Fibroblast of peridontal ligament (primary cell): ENCODE measurements at regions not wholly inside any gene's neighbourhood (a gene's known extent, or its start where the extent isn't known, plus 50 kb on each side); places are given as distances from the start of the nearest gene placed in this dataset.
A peak's percentile ranks its signal among the peaks of the same experiment; 100 is the strongest.
"Not testable (repeated sequence)": the region's sequence is repeated elsewhere in the genome, so short reads cannot be mapped to it uniquely, and the experiment has no call there.

Source experiments
- DNase-seq: peaks from one replicate; pipeline ENCODE4 v3.0.0-alpha.2; 2010; ENCODE audit errors: extremely low read depth

DNA sequence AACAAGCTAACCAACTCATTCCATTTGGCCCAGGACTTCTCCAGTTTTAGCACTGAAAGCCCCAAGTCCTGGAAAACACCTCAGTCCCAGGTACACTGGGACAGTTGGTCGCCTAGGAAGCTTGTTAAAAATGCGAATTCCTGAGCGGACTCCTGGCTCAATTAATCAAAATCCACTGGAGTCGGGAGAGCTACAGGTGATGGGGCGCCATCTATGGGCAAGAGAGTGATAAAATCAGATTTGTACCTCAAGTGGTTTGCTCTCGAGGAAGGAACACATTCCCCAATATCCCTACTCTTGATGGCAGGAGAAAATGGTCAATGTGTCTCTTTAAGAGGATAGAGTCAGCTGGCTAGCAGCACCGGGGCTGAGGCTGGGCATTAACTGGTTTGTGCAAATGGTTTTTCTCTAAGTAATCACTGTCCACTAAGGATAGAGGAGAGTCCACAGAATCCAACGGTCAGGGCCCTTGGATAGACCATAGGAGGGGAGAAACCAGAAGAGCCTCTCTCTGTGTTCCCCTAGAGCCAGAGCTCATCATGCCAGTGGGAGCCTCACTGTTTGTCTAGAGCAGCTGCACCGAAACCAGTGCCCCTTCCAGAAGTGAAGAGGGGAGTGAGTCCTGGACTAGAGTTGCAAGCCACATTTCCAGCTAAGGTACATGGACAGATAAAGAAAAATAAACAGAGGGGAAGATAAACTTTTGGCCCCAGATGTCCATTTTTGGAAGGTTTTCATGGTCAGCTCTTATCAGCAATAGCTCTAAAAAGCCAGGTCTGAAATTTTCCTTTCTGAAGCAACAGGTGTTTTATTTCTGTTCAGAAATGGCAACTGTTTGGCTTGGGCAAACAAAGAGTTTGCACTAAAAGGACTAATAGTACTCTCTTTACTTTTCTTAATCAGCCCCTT, 148.5 kb downstream of the TENT5C start:
- peak; percentile 77 for DNase-seq

DNA sequence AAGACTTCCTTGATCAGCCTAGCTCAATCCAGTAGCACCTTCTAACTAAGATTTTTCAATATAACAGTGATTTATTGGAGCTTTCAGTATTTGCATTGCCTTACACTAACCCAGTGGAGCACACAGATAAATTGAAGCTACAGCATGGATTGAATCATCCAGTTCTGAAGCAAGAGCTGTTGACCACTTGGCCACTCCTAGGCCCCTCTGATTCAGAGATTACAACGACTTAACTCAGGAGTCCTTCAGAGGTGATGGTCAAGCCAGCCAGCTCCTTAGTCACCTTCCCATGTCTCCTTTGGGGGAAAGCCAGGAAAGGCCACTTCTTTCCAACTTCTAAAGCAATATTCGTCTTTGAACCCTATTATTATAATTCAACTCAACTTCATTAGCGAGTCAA, 151.8 kb downstream of the TENT5C start:
- peak; percentile 44 for DNase-seq

DNA sequence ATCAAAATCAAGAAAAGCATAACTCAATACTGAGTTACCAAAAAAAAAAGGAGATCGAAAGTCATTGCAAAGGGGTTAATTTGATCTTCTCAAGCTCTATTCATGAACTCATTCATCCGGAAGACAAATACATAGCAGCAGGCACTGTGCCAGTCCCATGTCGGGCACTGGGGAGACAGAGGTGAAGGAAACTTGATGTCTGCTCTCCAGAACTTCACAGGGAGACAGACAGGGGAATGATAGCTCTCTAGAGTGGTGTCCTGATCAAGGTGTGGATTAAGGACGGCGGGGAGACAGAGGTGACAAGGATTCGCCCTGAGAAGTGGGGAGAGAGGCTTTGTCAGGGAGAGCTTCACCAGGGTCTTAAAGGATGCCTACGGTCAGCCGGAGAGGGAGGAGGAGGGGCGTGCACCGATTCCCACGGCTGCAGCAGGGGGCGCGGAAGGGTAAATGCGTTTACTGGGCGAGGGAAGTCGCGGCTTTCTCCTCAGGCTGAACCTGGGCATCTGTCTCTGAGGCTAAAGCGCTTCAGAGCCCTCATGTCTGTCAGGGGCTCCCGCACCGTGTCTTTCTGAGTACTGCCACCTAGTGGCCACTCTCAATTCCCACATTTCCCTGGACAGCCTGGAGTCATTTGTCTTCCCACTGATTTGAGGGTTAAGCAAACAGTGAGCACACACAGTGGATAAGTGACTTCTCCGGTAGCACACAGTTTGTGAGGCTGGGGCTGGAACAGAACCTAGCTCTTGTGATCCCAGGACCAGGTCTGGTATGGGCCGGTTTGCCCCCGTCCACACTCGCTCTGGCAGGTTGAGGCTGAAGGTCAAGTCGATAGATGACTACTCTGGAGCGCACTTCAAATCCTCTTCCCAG, 152.8 kb downstream of the TENT5C start:
- DNase-seq, result peak; percentile 88

DNA sequence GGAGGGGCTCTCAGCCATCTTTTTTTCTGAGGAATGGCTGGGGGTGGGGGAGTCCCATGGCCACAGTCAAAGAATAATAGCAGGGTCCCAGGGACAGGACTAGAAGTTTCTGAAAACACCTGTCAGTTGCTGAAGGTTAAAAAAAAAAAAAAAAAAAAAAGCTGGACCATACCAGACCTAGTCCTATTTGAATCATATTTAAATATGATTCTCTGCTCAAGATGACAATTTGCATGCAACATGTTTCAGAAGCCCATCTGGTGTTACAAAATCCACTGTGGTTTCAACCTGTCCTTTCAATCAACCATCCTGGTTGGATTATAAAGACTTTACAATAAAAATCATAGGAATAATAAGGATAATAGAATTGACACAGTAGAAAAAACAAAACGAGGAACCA, 153.7 kb downstream of the TENT5C start:
- no peak for DNase-seq

DNA sequence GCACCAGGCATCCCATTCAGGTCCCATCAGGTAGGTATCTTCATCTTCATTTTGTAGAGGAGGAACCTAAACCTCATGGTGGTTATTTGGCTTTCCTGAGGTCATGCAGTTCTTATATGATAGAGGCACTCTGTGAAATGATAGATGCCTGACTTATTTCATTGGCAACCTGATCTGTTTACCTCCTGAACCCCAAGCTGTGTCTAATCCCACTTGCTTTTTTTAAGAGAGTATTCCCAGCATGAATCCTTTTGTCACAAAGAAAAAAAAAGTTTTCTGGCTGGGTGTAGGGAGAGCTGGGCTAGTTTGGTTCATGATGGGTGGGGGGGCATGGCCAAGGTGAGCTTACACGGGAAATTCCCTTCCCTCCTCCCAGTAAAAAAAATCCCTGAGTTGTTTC, 154.2 kb downstream of the TENT5C start:
- no peak for DNase-seq

GRCh38 chr1:117760485-117760884, 154.6 kb downstream of the TENT5C start:
- DNase-seq, result peak; percentile 17

- DNase-seq, result not testable (repeated sequence)
Observed at GRCh38 chr1:117767756-117768155, 161.7 kb downstream of the GDAP2 start.

GRCh38 chr1:117770981-117771531, 158.4 kb downstream of the GDAP2 start:
- DNase-seq, result no peak

DNA sequence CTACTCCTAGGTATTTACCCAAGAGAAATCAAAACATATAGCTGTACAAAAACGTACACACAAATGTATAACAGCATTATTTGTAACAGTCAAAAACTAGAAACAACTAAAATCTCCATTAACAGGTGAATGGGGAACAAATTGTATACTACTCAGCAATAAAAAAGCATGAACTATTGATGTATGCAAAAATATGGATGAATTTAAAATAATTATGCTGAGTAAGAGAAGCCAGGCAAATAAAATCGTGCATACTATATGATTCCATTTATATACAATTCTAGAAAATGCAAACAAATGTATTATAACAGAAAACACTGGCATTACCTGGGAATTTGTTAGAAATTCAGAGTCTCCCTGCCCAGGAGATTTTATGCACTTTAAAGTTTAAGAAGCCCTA, 150.1 kb downstream of the GDAP2 start:
- no peak for DNase-seq

DNA sequence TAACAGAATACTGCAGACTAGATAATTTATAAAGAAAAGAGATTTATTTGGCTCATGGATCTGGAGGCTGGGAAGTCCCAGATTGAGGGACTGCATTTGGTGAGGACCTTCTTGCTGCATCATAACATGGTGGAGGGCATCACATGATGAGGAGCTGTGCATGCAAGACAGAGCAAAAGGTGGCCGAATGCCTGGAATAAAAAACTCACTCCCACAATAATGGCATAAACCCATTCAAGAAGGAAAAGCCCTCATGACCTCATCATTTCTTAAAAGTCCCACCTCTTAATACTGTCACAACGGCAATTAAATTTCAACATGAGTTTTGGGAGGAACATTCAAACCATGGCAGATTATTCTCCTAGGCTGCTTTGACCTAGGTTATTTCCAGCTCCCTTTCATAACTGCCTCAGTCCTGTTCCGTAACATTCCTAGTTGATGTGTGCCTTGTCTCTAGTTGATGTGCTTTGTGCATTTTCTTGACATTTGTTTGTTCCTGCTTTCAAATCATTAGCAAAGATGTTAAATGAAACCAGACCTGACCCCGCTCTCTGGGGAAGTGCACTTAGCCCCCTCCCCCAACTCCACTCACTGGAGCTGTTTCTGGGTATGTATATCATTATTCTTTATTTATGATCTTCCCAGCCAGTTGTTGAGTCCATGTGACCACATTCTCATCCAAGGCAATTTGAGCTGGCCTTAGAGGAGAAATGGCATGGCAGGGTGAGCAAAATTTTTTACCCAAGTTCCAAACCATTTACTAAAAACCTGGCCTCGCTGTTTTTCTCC, 148.5 kb downstream of the GDAP2 start:
- peak; percentile 60 for DNase-seq

GRCh38 chr1:117782056-117782455, 147.4 kb downstream of the GDAP2 start:
- DNase-seq, result no peak

DNA sequence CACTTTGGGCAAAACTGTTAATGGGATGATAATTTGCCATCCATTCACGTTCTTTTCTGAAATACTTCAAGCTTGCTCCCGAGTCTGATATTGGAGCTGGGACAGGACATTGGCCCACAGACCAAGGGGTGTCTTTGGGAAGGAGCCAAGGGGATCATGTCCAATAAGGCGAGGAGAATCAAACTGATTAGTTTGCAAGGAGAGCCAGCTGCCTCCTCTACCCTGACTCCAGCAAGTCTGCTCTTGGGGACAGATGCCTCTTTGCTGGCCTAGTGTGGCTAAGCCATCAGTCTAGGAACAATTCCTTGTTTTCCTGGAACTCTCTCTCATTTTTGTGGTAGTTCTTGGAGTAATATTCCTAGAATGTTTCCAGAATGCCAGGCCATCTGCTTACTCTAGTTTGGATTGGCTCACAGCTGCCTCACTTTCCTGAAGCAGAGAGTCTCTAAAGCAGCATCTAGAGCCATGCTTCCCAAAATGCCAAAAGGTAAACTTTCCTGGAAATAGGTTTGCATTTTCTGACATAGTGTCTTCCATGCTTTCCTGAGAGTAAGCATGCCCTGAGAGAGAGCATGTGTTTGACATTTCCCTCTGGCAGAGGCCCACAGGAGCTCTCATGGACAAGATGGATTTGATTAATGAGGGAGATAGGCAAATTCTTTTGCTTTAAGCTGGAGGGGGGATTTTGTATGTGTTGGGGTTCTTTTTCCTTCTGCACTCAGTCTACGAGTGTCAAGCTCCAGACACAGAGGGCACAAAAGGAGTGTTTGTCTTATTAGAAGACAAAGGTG, 145.6 kb downstream of the GDAP2 start:
- peak; percentile 63 for DNase-seq

DNA sequence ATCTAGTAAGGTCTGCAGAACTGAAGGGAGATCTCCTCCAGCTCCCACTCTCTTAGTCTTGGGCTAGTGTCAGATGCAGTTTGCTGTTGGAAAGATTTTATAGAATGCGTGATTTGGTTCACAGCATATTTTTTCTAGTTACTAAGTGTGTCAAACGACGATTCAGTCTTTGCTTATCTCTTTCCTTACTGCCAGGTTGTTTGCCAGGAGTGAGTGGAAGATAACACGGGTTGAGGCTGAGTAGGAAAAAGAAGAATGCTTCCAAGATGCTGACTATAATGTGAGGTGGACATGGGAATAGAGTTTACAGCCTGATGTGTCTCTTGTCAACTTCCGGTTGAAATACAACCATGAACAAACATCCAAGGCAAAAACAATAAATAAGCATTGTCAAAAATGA, 141.4 kb downstream of the GDAP2 start:
- no peak for DNase-seq

- no peak for DNase-seq
Observed at GRCh38 chr1:117793413-117793812, 136.0 kb downstream of the GDAP2 start.

DNA sequence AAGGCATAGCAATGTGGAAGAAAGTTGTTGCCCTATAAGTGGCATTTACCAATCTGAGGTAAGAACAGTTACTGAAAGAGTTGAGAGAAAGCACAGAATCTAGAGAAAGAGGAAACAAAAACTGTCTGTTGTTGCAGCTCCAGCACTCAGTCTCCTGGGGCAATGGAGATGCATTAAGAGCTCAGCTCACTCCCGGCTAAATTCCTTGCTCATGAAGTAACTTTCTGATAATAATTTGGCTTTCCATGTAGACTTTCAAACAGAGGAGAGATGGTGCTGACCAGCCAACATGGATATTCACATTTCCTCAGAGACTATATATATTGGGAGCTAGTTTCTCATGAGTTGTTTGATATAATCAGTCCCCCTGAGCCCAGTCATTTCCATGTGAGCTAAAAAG, 135.3 kb downstream of the GDAP2 start:
- peak; percentile 88 for DNase-seq

DNA sequence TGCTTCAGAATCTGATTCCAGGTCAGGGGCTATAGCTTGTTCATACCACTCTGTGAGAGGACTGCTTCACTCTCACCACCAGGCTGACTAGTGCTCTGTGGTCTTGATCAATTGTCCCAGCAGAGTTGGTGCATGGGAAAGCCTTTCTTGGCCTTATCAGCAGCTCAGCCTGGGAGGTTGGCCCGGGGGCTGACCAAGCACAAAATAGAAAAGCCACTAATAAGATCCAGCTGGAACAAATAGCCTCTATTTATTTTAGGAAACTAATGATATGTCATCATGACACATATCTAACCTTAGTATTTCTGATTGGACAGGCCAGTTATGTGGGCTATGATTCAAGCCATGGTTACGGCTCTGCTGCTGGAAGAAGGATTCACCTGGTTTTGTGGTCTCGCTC, 134.2 kb downstream of the GDAP2 start:
- DNase-seq, result peak; percentile 95

GRCh38 chr1:117795792-117796191, 133.6 kb downstream of the GDAP2 start:
- DNase-seq, result no peak

GRCh38 chr1:117796226-117796625, 133.2 kb downstream of the GDAP2 start:
- no peak for DNase-seq

DNA sequence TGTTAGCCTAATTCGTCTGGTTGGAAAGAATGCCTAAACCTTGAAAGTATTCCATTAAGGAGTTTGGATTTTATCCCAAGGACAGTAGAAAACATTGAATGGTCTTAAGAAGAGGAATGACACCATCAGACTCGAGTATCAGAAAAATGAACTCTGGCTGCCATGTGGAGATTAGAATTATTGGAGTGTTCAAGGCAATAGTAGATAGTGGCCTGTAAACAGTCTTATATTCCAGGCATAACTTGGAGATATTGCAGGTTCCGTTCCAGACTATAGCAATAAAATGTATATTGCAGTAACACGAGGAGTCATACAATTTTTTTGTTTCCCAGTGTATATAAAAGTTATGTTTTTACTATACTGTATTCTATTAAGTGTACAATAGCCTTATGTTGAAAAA, 130.9 kb downstream of the GDAP2 start:
- no peak for DNase-seq

- DNase-seq, result no peak
Observed at GRCh38 chr1:117802531-117803257, 126.7 kb downstream of the GDAP2 start.
